GM23248 (cell line): ENCODE measurements at regions not wholly inside any gene's neighbourhood (a gene's known extent, or its start where the extent isn't known, plus 50 kb on each side); places are given as distances from the start of the nearest gene placed in this dataset.

Experiments used
- DNase-seq: peaks from one replicate; pipeline ENCODE4 v3.0.0-alpha.2; 2015
- H2AFZ ChIP-seq: fragments of 200-600 bp; sonication (generic); 2 replicates; pipeline ENCODE4 v1.6.1; 2016; ENCODE audit warnings: antibody characterized with exemption
- H3F3A ChIP-seq: fragments of 200-600 bp; sonication (generic); 2 replicates; pipeline ENCODE4 v1.6.1; 2016; ENCODE audit warnings: mild to moderate bottlenecking, antibody characterized with exemption, mixed run types; ENCODE audit not compliant: insufficient read depth
- H3K27ac ChIP-seq: fragments of 200-600 bp; sonication (generic); 2 replicates; pipeline ENCODE4 v1.5.1; 2016; ENCODE audit warnings: mild to moderate bottlenecking
- H3K27me3 ChIP-seq: fragments of 200-600 bp; sonication (generic); replicated peaks from 2 replicates; pipeline ENCODE4 v1.6.1; 2016; ENCODE audit warnings: mild to moderate bottlenecking; ENCODE audit not compliant: insufficient read depth
- H3K36me3 ChIP-seq: fragments of 200-600 bp; sonication (generic); 2 replicates; pipeline ENCODE4 v1.6.1; 2016; ENCODE audit warnings: low read depth, mild to moderate bottlenecking
- H3K4me1 ChIP-seq: fragments of 200-600 bp; sonication (generic); 2 replicates; pipeline ENCODE4 v1.6.1; 2016; ENCODE audit warnings: mild to moderate bottlenecking; ENCODE audit not compliant: insufficient read depth
- H3K4me2 ChIP-seq: fragments of 200-600 bp; sonication (generic); one replicate; pipeline ENCODE4 v1.6.1; 2016; ENCODE audit warnings: mild to moderate bottlenecking; ENCODE audit not compliant: unreplicated experiment
- H3K4me3 ChIP-seq: fragments of 200-600 bp; sonication (generic); 2 replicates; pipeline ENCODE4 v1.5.1; 2016; ENCODE audit warnings: mild to moderate bottlenecking
- H3K79me2 ChIP-seq: fragments of 200-600 bp; sonication (generic); 2 replicates; pipeline ENCODE4 v1.6.1; 2016; ENCODE audit warnings: mild to moderate bottlenecking; ENCODE audit not compliant: insufficient read depth
- H3K9ac ChIP-seq: fragments of 200-600 bp; sonication (generic); 2 replicates; pipeline ENCODE4 v1.6.1; 2016; ENCODE audit warnings: mild to moderate bottlenecking
- H3K9me2 ChIP-seq: fragments of 200-600 bp; sonication (generic); 2 replicates; pipeline ENCODE4 v1.6.1; 2016; ENCODE audit warnings: mixed run types, mild to moderate bottlenecking, moderate library complexity; ENCODE audit not compliant: insufficient read depth
- H3K9me3 ChIP-seq: fragments of 200-600 bp; sonication (generic); one replicate; pipeline ENCODE4 v1.6.1; 2017; ENCODE audit warnings: low read depth
- H4K20me1 ChIP-seq: fragments of 200-600 bp; sonication (generic); 2 replicates; pipeline ENCODE4 v1.6.0; 2016; ENCODE audit not compliant: insufficient read depth
- EZH2 ChIP-seq: fragments of 200-600 bp; sonication (generic); IDR thresholded peaks from 2 replicates; pipeline ENCODE4 v1.6.1; 2018; ENCODE audit warnings: antibody characterized with exemption, mild to moderate bottlenecking; ENCODE audit not compliant: insufficient read depth, poor library complexity, severe bottlenecking
- EZH2phosphoT487 ChIP-seq: fragments of 200-600 bp; sonication (generic); IDR thresholded peaks from 2 replicates; pipeline ENCODE4 v1.6.1; 2018; ENCODE audit warnings: antibody characterized with exemption, moderate library complexity, mild to moderate bottlenecking, low read depth; ENCODE audit not compliant: insufficient read depth
- WGBS, 2 experiments: methylation state at CpG; one replicate each; pipeline ENCODE4 v1.1.6; 2015 to 2017; ENCODE audit warnings: low lambda C conversion rate in 2 of 2, low coverage in 1 of 2; ENCODE audit errors: missing lambda C conversion rate in 2 of 2; 5-methylcytosine and 5-hydroxymethylcytosine counted together
- in situ Hi-C: fragments of 300-500 bp; cut with MboI; formaldehyde crosslinking; loops from 2 replicates; pipeline ENCODE4 v1.15.0; 2020

GRCh38 chr1:30378003-30378596 lies 345.3 kb downstream of the MATN1 start:
- H2AFZ ChIP-seq = no peak overlapping the region
- H3K9ac ChIP-seq = no peak overlapping the region
- no peak for TF ChIP-seq EZH2
- DNase-seq = no peak
- no peaks in the 10 kb centered on the region for H3K9me2 ChIP-seq
- peaks cover 19% of the 10 kb centered on the region for H3K4me1 ChIP-seq
- no peaks in the 10 kb centered on the region for H3K79me2 ChIP-seq
- no peak overlapping the region for H3K4me2 ChIP-seq
- H3K9me3 ChIP-seq = no peaks in the 10 kb centered on the region
- H3F3A ChIP-seq = 0 out of 2 replicates have a peak, but pooled peaks cover 7% of the 10 kb centered on the region
- no peaks in the 10 kb centered on the region for H3K36me3 ChIP-seq
- WGBS, 2 experiments = 88 to 91% methylated on average over 9 to 10 of the region's 10 CpGs
- H3K27me3 ChIP-seq = no peaks in the 10 kb centered on the region
- no peak overlapping the region for H3K27ac ChIP-seq
- H3K4me3 ChIP-seq = no peak overlapping the region
- in situ Hi-C loops = no loop called here
- H4K20me1 ChIP-seq = no peaks in the 10 kb centered on the region

DNA sequence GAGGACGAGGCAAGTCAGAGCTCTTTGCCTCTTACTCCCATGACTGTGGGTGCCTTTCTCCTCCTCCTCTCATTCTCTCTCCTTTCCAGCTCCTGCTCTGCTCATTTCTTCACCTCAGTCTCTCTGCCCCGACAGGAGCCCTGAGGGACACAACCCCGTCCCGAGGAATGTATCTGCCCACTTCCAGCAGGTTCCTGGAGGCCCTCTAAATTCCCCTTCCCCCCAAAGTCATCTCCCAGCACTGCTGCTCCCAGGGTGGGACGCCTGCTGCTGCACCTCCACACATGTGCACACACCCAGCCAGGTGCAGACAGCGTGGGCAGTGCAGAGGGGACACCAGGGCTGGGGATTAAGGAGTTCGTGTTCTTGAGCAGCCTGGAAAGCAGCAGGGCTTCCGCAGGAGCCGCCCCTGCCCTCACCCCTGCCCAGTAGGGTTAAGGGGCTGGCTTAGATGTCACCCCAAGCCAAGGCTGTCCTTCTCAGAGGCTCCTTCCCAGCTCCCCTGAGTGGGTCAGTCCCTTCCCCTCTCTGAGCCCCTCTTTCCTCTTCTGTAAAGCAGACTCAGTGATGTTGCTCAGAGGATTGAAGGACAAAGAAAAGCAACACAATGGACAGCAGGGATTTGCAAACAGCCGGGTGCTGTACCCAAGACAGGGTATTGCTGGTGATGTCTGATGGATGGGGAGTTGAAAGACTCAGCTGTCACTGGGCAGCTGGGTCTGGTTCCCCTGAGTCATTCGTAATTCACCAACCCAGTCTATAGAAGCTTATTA lies 346.0 kb downstream of the MATN1 start:
- DNase-seq = no peak
- peaks cover 19% of the 10 kb centered on the region for H3K4me1 ChIP-seq
- H3F3A ChIP-seq = 0 out of 2 replicates have a peak, but pooled peaks cover 7% of the 10 kb centered on the region
- no peak overlapping the region for H3K4me2 ChIP-seq
- in situ Hi-C loops = no loop called here
- no peaks in the 10 kb centered on the region for H4K20me1 ChIP-seq
- H3K27me3 ChIP-seq = no peaks in the 10 kb centered on the region
- H2AFZ ChIP-seq = no peak overlapping the region
- H3K4me3 ChIP-seq = no peak overlapping the region
- H3K79me2 ChIP-seq = no peaks in the 10 kb centered on the region
- TF ChIP-seq EZH2 (no peak), EZH2phosphoT487 (no peak)
- no peak overlapping the region for H3K9ac ChIP-seq
- H3K9me3 ChIP-seq = no peaks in the 10 kb centered on the region
- H3K27ac ChIP-seq = no peak overlapping the region
- 72 to 73% methylated on average over 11 of the region's 11 CpGs for WGBS, 2 experiments
- H3K36me3 ChIP-seq = no peaks in the 10 kb centered on the region
- no peaks in the 10 kb centered on the region for H3K9me2 ChIP-seq

GRCh38 chr1:30376054-30376697 lies 347.2 kb downstream of the MATN1 start:
- H3F3A ChIP-seq = 0 out of 2 replicates have a peak, but pooled peaks cover 7% of the 10 kb centered on the region
- no peaks in the 10 kb centered on the region for H3K79me2 ChIP-seq
- H3K4me3 ChIP-seq = no peak overlapping the region
- in situ Hi-C loops = no loop called here
- no peak for DNase-seq
- no peaks in the 10 kb centered on the region for H3K27me3 ChIP-seq
- no peak for TF ChIP-seq EZH2
- TF ChIP-seq EZH2phosphoT487 = no peak
- H3K27ac ChIP-seq = no peak overlapping the region
- no peak overlapping the region for H2AFZ ChIP-seq
- no peak overlapping the region for H3K4me2 ChIP-seq
- 83 to 87% methylated on average over 7 of the region's 7 CpGs for WGBS, 2 experiments
- no peak overlapping the region for H3K9ac ChIP-seq
- no peaks in the 10 kb centered on the region for H4K20me1 ChIP-seq
- H3K36me3 ChIP-seq = no peaks in the 10 kb centered on the region
- H3K9me3 ChIP-seq = no peaks in the 10 kb centered on the region
- peaks cover 19% of the 10 kb centered on the region for H3K4me1 ChIP-seq
- no peaks in the 10 kb centered on the region for H3K9me2 ChIP-seq

GRCh38 chr1:30375156-30375555 lies 348.2 kb downstream of the MATN1 start:
- 81% methylated on average over 7 of the region's 7 CpGs for WGBS, 2 experiments
- in situ Hi-C loops = no loop called here
- Histone ChIP-seq H3K27me3 (no peaks in the 10 kb centered on the region), H4K20me1 (no peaks in the 10 kb centered on the region), H3K36me3 (no peaks in the 10 kb centered on the region), H3K9me3 (no peaks in the 10 kb centered on the region), H3K27ac (no peak overlapping the region), H3K4me1 (peaks cover 17% of the 10 kb centered on the region), H3K9me2 (no peaks in the 10 kb centered on the region), H3K4me2 (no peak overlapping the region), H3K79me2 (no peaks in the 10 kb centered on the region), H3K4me3 (no peak overlapping the region), H3F3A (0 out of 2 replicates have a peak, but pooled peaks cover 7% of the 10 kb centered on the region), H3K9ac (no peak overlapping the region), H2AFZ (no peak overlapping the region)
- TF ChIP-seq EZH2 (no peak), EZH2phosphoT487 (no peak)
- DNase-seq = no peak
